ENCODE measurements at regions not wholly inside any gene's neighbourhood (a gene's known extent, or its start where the extent isn't known, plus 50 kb on each side); places are given as distances from the start of the nearest gene placed in this dataset.

DNA sequence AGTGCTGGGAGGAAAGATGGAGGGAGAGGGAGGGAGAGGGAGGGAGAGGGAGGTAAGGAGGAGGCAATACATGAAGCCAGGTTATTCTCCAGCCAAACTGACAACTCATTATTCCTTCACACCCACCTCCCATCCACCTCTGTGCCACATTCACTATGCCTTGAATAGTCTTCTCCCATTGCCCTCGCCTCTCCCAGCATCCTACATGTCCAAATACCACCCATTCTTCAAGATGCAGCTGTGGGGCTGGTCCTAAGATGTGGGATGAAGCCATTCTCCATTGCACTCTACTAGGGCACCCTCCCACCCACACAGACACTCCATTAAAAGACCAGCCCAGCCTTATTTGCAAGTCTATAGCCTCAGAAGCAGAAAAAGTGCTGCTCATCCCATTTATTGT is 165.8 kb downstream of the RRAGC start:
- TF ChIP-seq, protein P1, sequence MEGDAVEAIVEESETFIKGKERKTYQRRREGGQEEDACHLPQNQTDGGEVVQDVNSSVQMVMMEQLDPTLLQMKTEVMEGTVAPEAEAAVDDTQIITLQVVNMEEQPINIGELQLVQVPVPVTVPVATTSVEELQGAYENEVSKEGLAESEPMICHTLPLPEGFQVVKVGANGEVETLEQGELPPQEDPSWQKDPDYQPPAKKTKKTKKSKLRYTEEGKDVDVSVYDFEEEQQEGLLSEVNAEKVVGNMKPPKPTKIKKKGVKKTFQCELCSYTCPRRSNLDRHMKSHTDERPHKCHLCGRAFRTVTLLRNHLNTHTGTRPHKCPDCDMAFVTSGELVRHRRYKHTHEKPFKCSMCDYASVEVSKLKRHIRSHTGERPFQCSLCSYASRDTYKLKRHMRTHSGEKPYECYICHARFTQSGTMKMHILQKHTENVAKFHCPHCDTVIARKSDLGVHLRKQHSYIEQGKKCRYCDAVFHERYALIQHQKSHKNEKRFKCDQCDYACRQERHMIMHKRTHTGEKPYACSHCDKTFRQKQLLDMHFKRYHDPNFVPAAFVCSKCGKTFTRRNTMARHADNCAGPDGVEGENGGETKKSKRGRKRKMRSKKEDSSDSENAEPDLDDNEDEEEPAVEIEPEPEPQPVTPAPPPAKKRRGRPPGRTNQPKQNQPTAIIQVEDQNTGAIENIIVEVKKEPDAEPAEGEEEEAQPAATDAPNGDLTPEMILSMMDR (conservative IDR thresholded peaks at IDR 0.05) = no peak
- TF ChIP-seq EZH2 (IDR thresholded peaks at IDR 0.05; ENCODE audit: low read depth) = no peak

Measured in PC-9 (cell line).